Activated CD8-positive, alpha-beta T cell treated with anti-CD3 and anti-CD28 coated beads for 36 hours (primary cell): ENCODE measurements at regions not wholly inside any gene's neighbourhood (a gene's known extent, or its start where the extent isn't known, plus 50 kb on each side); places are given as distances from the start of the nearest gene placed in this dataset.

Experiments
- ATAC-seq: fragments of 200-7000 bp; cut with Tn5 transposase; one replicate; pipeline ENCODE4 v1.10.0; 2021; ENCODE audit warnings: mild to moderate bottlenecking, moderate library complexity
- CTCF ChIA-PET: fragments of 350-600 bp; sonication (Branson Sonifier 250); formaldehyde crosslinking; loops from one replicate; lab custom pipeline; 2021; ENCODE audit warnings: antibody characterized with exemption; lab: Charles Lee
- POLR2A ChIA-PET: fragments of 350-600 bp; sonication (Branson Sonifier 250); formaldehyde crosslinking; loops from one replicate; lab custom pipeline; 2021; ENCODE audit warnings: antibody characterized with exemption; lab: Charles Lee
- DNase-seq: peaks from one replicate; pipeline ENCODE4 v3.0.0-alpha.2; 2020
- H3K27ac Mint-ChIP-seq: one replicate; pipeline ENCODE4 v1.8.0; 2021; ENCODE audit warnings: mild to moderate bottlenecking, mixed read lengths
- H3K27me3 Mint-ChIP-seq: one replicate; pipeline ENCODE4 v1.8.0; 2021; ENCODE audit warnings: mixed read lengths
- H3K36me3 Mint-ChIP-seq: one replicate; pipeline ENCODE4 v1.8.0; 2021; ENCODE audit warnings: low read depth, mixed read lengths
- H3K4me1 Mint-ChIP-seq: one replicate; pipeline ENCODE4 v1.8.0; 2021; ENCODE audit warnings: low read depth, mixed read lengths
- H3K4me3 Mint-ChIP-seq: one replicate; pipeline ENCODE4 v1.8.0; 2021; ENCODE audit warnings: mild to moderate bottlenecking, moderate library complexity, mixed read lengths
- H3K9me3 Mint-ChIP-seq: one replicate; pipeline ENCODE4 v1.8.0; 2021; ENCODE audit warnings: mixed read lengths
- CTCF ChIP-seq: fragments of 200-600 bp; IDR thresholded peaks from one replicate; pipeline ENCODE4 v1.8.0; 2022; ENCODE audit warnings: antibody characterized with exemption, mild to moderate bottlenecking
- intact Hi-C: fragments of 100-400 bp; cut with micrococcal nuclease; formaldehyde crosslinking; loops from one replicate; pipeline ENCODE4 v1.10.0; 2022

GRCh38 chr11:45473341-45473895 lies 187.3 kb upstream of the SYT13 start:
- intact Hi-C loops, result no loop called here
- ChIA-PET POLR2A (no interaction called here), CTCF (no interaction called here)
- H3K27me3 Mint-ChIP-seq, result peaks cover 1% of the 10 kb centered on the region
- no peak for TF ChIP-seq CTCF
- no peaks in the 10 kb centered on the region for H3K4me1 Mint-ChIP-seq
- no peak for ATAC-seq
- DNase-seq, result no peak
- H3K4me3 Mint-ChIP-seq, result no peak overlapping the region
- H3K9me3 Mint-ChIP-seq, result no peaks in the 10 kb centered on the region
- no peaks in the 10 kb centered on the region for H3K36me3 Mint-ChIP-seq
- H3K27ac Mint-ChIP-seq, result no peak overlapping the region

GRCh38 chr11:45472716-45473317 lies 186.7 kb upstream of the SYT13 start:
- TF ChIP-seq CTCF, result no peak
- ChIA-PET CTCF (no interaction called here), POLR2A (no interaction called here)
- Mint-ChIP-seq H3K4me3 (no peak overlapping the region), H3K27ac (no peak overlapping the region), H3K4me1 (no peaks in the 10 kb centered on the region), H3K36me3 (no peaks in the 10 kb centered on the region), H3K9me3 (no peaks in the 10 kb centered on the region), H3K27me3 (peaks cover under 1% of the 10 kb centered on the region)
- DNase-seq (no peak), ATAC-seq (no peak)
- intact Hi-C loops, result no loop called here

GRCh38 chr11:45471266-45471665 lies 185.1 kb upstream of the SYT13 start:
- Mint-ChIP-seq H3K27me3 (no peaks in the 10 kb centered on the region), H3K4me3 (no peak overlapping the region), H3K4me1 (no peaks in the 10 kb centered on the region), H3K36me3 (no peaks in the 10 kb centered on the region), H3K27ac (no peak overlapping the region), H3K9me3 (no peaks in the 10 kb centered on the region)
- intact Hi-C loops, result no loop called here
- DNase-seq (no peak), ATAC-seq (no peak)
- no peak for TF ChIP-seq CTCF
- POLR2A ChIA-PET, result no interaction called here
- CTCF ChIA-PET, result no interaction called here

- Mint-ChIP-seq H3K36me3 (no peaks in the 10 kb centered on the region), H3K9me3 (no peaks in the 10 kb centered on the region), H3K4me1 (no peaks in the 10 kb centered on the region), H3K27me3 (no peaks in the 10 kb centered on the region), H3K4me3 (no peak overlapping the region), H3K27ac (no peak overlapping the region)
- POLR2A ChIA-PET, result interaction anchor here (0.6 kb wide), 1 partner anchor 133 kb away, joined by 3 read pairs; no protein-coding TSS in a partner anchor
- ATAC-seq, result no peak
- no peak for DNase-seq
- no peak for TF ChIP-seq CTCF
- intact Hi-C loops, result no loop called here
- CTCF ChIA-PET, result no interaction called here
Measured at GRCh38 chr11:45470794-45471167, 184.6 kb upstream of the SYT13 start.

- no peak for TF ChIP-seq CTCF
- Mint-ChIP-seq H3K4me3 (no peak overlapping the region), H3K4me1 (no peaks in the 10 kb centered on the region), H3K9me3 (no peaks in the 10 kb centered on the region), H3K36me3 (no peaks in the 10 kb centered on the region), H3K27me3 (no peaks in the 10 kb centered on the region), H3K27ac (no peak overlapping the region)
- intact Hi-C loops, result no loop called here
- ChIA-PET POLR2A (interaction anchor here (0.6 kb wide), 1 partner anchor 134 kb away, joined by 3 read pairs; no protein-coding TSS in a partner anchor), CTCF (no interaction called here)
- DNase-seq, result no peak
- ATAC-seq, result no peak
Measured at GRCh38 chr11:45470151-45470793, 184.1 kb upstream of the SYT13 start.
